ENCODE measurements at regions not wholly inside any gene's neighbourhood (a gene's known extent, or its start where the extent isn't known, plus 50 kb on each side); places are given as distances from the start of the nearest gene placed in this dataset.

- H3F3A ChIP-seq (ENCODE audit: insufficient read depth, low read depth) = no peaks in the 10 kb centered on the region
- no peak for DNase-seq
- no peak for TF ChIP-seq EZH2 (IDR thresholded peaks at IDR 0.05; ENCODE audit: low read depth)
- TF ChIP-seq, protein P1, sequence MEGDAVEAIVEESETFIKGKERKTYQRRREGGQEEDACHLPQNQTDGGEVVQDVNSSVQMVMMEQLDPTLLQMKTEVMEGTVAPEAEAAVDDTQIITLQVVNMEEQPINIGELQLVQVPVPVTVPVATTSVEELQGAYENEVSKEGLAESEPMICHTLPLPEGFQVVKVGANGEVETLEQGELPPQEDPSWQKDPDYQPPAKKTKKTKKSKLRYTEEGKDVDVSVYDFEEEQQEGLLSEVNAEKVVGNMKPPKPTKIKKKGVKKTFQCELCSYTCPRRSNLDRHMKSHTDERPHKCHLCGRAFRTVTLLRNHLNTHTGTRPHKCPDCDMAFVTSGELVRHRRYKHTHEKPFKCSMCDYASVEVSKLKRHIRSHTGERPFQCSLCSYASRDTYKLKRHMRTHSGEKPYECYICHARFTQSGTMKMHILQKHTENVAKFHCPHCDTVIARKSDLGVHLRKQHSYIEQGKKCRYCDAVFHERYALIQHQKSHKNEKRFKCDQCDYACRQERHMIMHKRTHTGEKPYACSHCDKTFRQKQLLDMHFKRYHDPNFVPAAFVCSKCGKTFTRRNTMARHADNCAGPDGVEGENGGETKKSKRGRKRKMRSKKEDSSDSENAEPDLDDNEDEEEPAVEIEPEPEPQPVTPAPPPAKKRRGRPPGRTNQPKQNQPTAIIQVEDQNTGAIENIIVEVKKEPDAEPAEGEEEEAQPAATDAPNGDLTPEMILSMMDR (conservative IDR thresholded peaks at IDR 0.05) = no peak
- ChIA-PET CTCF (no interaction called here), POLR2A (ENCODE audit: unreplicated experiment) (no interaction called here)
- no peak overlapping the region for H2AFZ ChIP-seq
- no peaks in the 10 kb centered on the region for H3K36me3 ChIP-seq (ENCODE audit: low read depth)
- H3K4me1 ChIP-seq (replicated peaks; ENCODE audit: insufficient read depth) = no peaks in the 10 kb centered on the region
- no peaks in the 10 kb centered on the region for H3K79me2 ChIP-seq (ENCODE audit: low read depth)
- no peaks in the 10 kb centered on the region for H4K20me1 ChIP-seq (ENCODE audit: insufficient read depth)
- intact Hi-C loops (cut with micrococcal nuclease; ENCODE audit: unreplicated experiment) = no loop called here
- no peak overlapping the region for H3K4me2 ChIP-seq
- no TSS peak for BruUV-seq (replicated peaks)
- H3K9me2 ChIP-seq (ENCODE audit: insufficient read depth) = no peaks in the 10 kb centered on the region
- no peaks in the 10 kb centered on the region for H3K9me3 ChIP-seq (ENCODE audit: insufficient read depth, low read depth)
- H3K4me3 ChIP-seq = no peak overlapping the region
- H3K27me3 ChIP-seq (ENCODE audit: insufficient read depth, low read depth) = peaks cover 25% of the 10 kb centered on the region
- no peak overlapping the region for H3K27ac ChIP-seq
Observed at GRCh38 chr18:47434214-47434746, 182.8 kb upstream of the SKOR2 start.

DNA sequence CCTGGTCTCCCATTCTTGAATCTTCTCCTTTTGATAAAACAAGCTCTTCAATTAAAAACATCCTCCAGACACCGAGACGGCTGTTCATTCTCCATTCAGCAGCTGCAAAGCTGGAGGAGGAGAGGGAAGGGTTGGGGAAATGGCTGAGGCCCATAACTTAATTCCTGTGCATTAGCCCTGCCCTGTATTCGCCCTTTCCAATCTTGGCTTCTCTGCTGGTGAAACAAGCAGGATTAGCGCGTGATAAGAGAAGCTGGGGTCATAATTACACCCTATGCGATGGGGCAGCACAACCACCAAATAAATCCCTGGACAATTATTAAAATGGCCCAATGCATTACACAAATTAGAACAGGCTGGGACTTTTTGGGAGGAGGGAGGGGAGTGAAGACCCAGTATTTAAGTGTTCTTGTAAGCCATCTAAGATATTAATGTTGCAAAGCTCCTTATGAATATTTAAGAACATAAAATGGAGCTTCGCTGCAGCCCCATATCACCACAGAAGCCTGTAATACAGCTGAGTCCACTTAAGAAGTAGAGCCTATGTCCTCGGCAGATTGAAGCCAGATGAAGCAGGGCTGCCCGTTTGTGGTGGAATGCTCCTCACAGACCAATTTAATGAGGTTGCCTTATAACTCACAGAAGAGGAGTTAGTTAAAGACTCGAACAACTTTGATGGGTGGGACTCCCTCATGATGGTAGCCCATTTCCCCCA lies 176.6 kb upstream of the SKOR2 start:
- intact Hi-C loops (cut with micrococcal nuclease; ENCODE audit: unreplicated experiment) = no loop called here
- ChIA-PET CTCF (no interaction called here), POLR2A (ENCODE audit: unreplicated experiment) (no interaction called here)
- Histone ChIP-seq H3K4me1 (replicated peaks; ENCODE audit: insufficient read depth) (no peaks in the 10 kb centered on the region), H2AFZ (no peak overlapping the region), H3K9me3 (ENCODE audit: insufficient read depth, low read depth) (no peaks in the 10 kb centered on the region), H3K27me3 (ENCODE audit: insufficient read depth, low read depth) (peaks cover 45% of the 10 kb centered on the region), H3K79me2 (ENCODE audit: low read depth) (no peaks in the 10 kb centered on the region), H3K4me3 (no peak overlapping the region), H3K27ac (no peak overlapping the region), H4K20me1 (ENCODE audit: insufficient read depth) (no peaks in the 10 kb centered on the region), H3K36me3 (ENCODE audit: low read depth) (no peaks in the 10 kb centered on the region), H3K9me2 (ENCODE audit: insufficient read depth) (no peaks in the 10 kb centered on the region), H3K4me2 (no peak overlapping the region), H3F3A (ENCODE audit: insufficient read depth, low read depth) (no peaks in the 10 kb centered on the region)
- TF ChIP-seq EZH2 (IDR thresholded peaks at IDR 0.05; ENCODE audit: low read depth) = no peak
- TF ChIP-seq, protein P1 (conservative IDR thresholded peaks at IDR 0.05) = no peak
- no TSS peak for BruUV-seq (replicated peaks)
- no peak for DNase-seq

DNA sequence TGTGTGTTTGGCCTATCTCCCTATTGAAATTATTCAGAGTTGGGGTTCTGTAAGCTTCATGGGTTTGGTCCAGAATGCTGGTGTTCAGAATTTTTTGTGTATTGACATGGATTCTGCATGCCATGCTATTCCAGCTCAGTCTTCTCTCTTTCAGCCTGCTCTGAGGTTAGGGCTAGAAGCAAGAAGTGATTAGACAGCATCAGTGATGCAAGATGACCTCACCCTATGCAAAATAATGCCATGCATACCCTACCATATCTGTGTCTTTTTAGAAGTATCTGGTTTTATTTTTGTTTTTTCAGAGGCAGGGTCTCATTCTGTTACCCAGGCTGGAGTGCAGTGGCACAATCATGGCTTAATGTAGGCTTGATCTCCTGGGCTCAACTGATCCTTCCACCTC lies 175.6 kb upstream of the SKOR2 start:
- Histone ChIP-seq H3F3A (ENCODE audit: insufficient read depth, low read depth) (no peaks in the 10 kb centered on the region), H3K9me2 (ENCODE audit: insufficient read depth) (no peaks in the 10 kb centered on the region), H3K4me3 (no peak overlapping the region), H3K9me3 (ENCODE audit: insufficient read depth, low read depth) (no peaks in the 10 kb centered on the region), H3K4me2 (no peak overlapping the region), H3K36me3 (ENCODE audit: low read depth) (no peaks in the 10 kb centered on the region), H3K79me2 (ENCODE audit: low read depth) (no peaks in the 10 kb centered on the region), H4K20me1 (ENCODE audit: insufficient read depth) (no peaks in the 10 kb centered on the region), H3K27me3 (ENCODE audit: insufficient read depth, low read depth) (peaks cover 37% of the 10 kb centered on the region), H3K27ac (no peak overlapping the region), H3K4me1 (replicated peaks; ENCODE audit: insufficient read depth) (no peaks in the 10 kb centered on the region), H2AFZ (no peak overlapping the region)
- intact Hi-C loops (cut with micrococcal nuclease; ENCODE audit: unreplicated experiment) = no loop called here
- ChIA-PET CTCF (no interaction called here), POLR2A (ENCODE audit: unreplicated experiment) (no interaction called here)
- BruUV-seq (replicated peaks) = no TSS peak
- TF ChIP-seq, protein P1 (conservative IDR thresholded peaks at IDR 0.05) = no peak
- TF ChIP-seq EZH2 (IDR thresholded peaks at IDR 0.05; ENCODE audit: low read depth) = no peak
- no peak for DNase-seq
